ENCODE measurements at regions not wholly inside any gene's neighbourhood (a gene's known extent, or its start where the extent isn't known, plus 50 kb on each side); places are given as distances from the start of the nearest gene placed in this dataset.

DNA sequence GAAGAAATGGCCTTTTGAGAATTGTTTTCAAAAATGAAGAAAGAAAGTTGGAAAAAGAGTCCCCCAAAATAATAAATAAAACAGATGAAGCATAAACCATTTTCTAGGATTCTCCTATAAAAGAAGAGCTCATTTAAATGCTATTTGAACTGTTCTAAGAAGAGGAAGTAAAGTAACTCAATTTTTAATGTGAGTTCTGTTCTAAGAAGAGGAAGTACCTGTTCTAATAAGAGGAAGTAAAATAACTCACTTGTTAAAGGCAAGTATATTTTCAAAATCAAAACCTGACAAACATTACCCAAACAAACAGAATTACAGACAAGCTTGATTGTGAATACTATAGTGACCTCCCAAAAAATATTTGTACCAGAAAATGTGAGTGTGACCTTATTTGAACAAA lies 1326.3 kb downstream of the C4orf33 start:
- TF ChIP-seq, protein P1, sequence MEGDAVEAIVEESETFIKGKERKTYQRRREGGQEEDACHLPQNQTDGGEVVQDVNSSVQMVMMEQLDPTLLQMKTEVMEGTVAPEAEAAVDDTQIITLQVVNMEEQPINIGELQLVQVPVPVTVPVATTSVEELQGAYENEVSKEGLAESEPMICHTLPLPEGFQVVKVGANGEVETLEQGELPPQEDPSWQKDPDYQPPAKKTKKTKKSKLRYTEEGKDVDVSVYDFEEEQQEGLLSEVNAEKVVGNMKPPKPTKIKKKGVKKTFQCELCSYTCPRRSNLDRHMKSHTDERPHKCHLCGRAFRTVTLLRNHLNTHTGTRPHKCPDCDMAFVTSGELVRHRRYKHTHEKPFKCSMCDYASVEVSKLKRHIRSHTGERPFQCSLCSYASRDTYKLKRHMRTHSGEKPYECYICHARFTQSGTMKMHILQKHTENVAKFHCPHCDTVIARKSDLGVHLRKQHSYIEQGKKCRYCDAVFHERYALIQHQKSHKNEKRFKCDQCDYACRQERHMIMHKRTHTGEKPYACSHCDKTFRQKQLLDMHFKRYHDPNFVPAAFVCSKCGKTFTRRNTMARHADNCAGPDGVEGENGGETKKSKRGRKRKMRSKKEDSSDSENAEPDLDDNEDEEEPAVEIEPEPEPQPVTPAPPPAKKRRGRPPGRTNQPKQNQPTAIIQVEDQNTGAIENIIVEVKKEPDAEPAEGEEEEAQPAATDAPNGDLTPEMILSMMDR (IDR thresholded peaks at IDR 0.05; ENCODE audit: borderline replicate concordance, extremely low read depth, low read length, poor library complexity, severe bottlenecking), result no peak
- TF ChIP-seq EZH2 (IDR thresholded peaks at IDR 0.05; ENCODE audit: borderline replicate concordance, low read depth, low read length, severe bottlenecking), result no peak

Measured in DND-41 (cell line).